A549 (cell line): ENCODE measurements at regions not wholly inside any gene's neighbourhood (a gene's known extent, or its start where the extent isn't known, plus 50 kb on each side); places are given as distances from the start of the nearest gene placed in this dataset.

Experiments used
- ATAC-seq, 2 experiments: fragments of 200-7000 bp in 1 of 2; fragments of >200 bp in 1 of 2; cut with Nextera tagmentation in 1 of 2; cut with Tn5 transposase in 1 of 2; 3 replicates each; pipeline versions ENCODE4 v1.8.0 to v1.9.1; 2018 to 2020; ENCODE audit warnings: mild to moderate bottlenecking in 1 of 2, moderate library complexity in 1 of 2
- CTCF ChIA-PET: fragments of 300-600 bp; sonication (Branson Sonifier 250); formaldehyde crosslinking; extraction: SDS; loops from one replicate; lab custom pipeline; 2021; ENCODE audit warnings: antibody characterized with exemption, inconsistent platforms; lab: Yijun Ruan, JAX
- POLR2A ChIA-PET: fragments of 350-600 bp; formaldehyde crosslinking; extraction: SDS; loops from one replicate; lab custom pipeline; 2021; ENCODE audit warnings: antibody characterized with exemption, inconsistent platforms; lab: Yijun Ruan, JAX
- DNase-seq, 2 experiments: peaks; one replicate each; pipeline versions ENCODE4 v3.0.0 to v3.0.0-alpha.2; 2011 to 2016; ENCODE audit warnings: low read depth in 1 of 2, low spot score in 1 of 2
- FAIRE-seq: peaks from 2 replicates; lab custom pipeline; 2011; peaks lifted over from hg19 to GRCh38; lab: Jason Lieb, UNC
- H3K27ac ChIP-seq, 2 experiments: fragments of >200 bp; sonication (Bioruptor Twin); formaldehyde crosslinking; 3 replicates each; pipeline ENCODE4 v1.5.1; 2016 to 2017
- H3K4me1 ChIP-seq: fragments of >200 bp; sonication (Bioruptor Twin); formaldehyde crosslinking; 3 replicates; pipeline ENCODE4 v1.6.1; 2016
- H3K4me2 ChIP-seq: fragments of >200 bp; sonication (Bioruptor Twin); formaldehyde crosslinking; 3 replicates; pipeline ENCODE4 v1.6.1; 2016
- H3K4me3 ChIP-seq: fragments of >200 bp; sonication (Bioruptor Twin); formaldehyde crosslinking; 3 replicates; pipeline ENCODE4 v1.5.1; 2016
- H3K9me3 ChIP-seq: fragments of >200 bp; sonication (Bioruptor Twin); formaldehyde crosslinking; 3 replicates; pipeline ENCODE4 v1.6.1; 2016
- BHLHE40 ChIP-seq: IDR thresholded peaks from 2 replicates; pipeline ENCODE4 v1.6.1; 2012; ENCODE audit warnings: low read depth, low read length, inconsistent platforms
- CBX2 ChIP-seq: fragments of 200-600 bp; sonication (generic); IDR thresholded peaks from 2 replicates; pipeline ENCODE4 v1.6.1; 2016; ENCODE audit warnings: low read depth, mild to moderate bottlenecking, borderline replicate concordance
- CBX8 ChIP-seq: fragments of 200-600 bp; sonication (generic); IDR thresholded peaks from 2 replicates; pipeline ENCODE4 v1.6.1; 2016
- CEBPB ChIP-seq, 2 experiments: fragments of >200 bp in 1 of 2; sonication (Bioruptor Twin) in 1 of 2; formaldehyde crosslinking in 1 of 2; IDR thresholded peaks; 2 replicates each; pipeline ENCODE4 v1.6.1; 2012 to 2016
- EP300 ChIP-seq, 2 experiments: fragments of >200 bp; sonication (Bioruptor Twin); formaldehyde crosslinking; IDR thresholded peaks; 2 replicates in 1 of 2; 3 replicates in 1 of 2; pipeline ENCODE4 v1.6.1; 2016 to 2017
- GATA3 ChIP-seq: IDR thresholded peaks from 2 replicates; pipeline ENCODE4 v1.6.1; 2012; ENCODE audit warnings: borderline replicate concordance
- HEYL ChIP-seq: fragments of 250-450 bp; sonication (Bioruptor Pico); IDR thresholded peaks from 2 replicates; pipeline ENCODE4 v1.8.0; 2021; ENCODE audit warnings: mild to moderate bottlenecking, moderate library complexity
- HOXA7 ChIP-seq: fragments of 250-450 bp; sonication (Bioruptor Pico); IDR thresholded peaks from 2 replicates; pipeline ENCODE4 v1.5.0; 2020; ENCODE audit warnings: mild to moderate bottlenecking, moderate library complexity
- HOXB5 ChIP-seq: fragments of 250-450 bp; sonication (Bioruptor Pico); IDR thresholded peaks from 2 replicates; pipeline ENCODE4 v1.5.0; 2020; ENCODE audit warnings: mild to moderate bottlenecking, moderate library complexity
- KDM5A ChIP-seq: fragments of 200-600 bp; sonication (generic); IDR thresholded peaks from 2 replicates; pipeline ENCODE4 v1.6.1; 2016; ENCODE audit warnings: antibody characterized with exemption, mild to moderate bottlenecking
- NFE2L2 ChIP-seq: fragments of 150-350 bp; conservative IDR thresholded peaks from 2 replicates; pipeline ENCODE4 v1.6.1; 2014; ENCODE audit warnings: low read length
- PHF8 ChIP-seq: fragments of 200-600 bp; sonication (generic); IDR thresholded peaks from 2 replicates; pipeline ENCODE4 v1.6.1; 2016; ENCODE audit warnings: low read depth, mild to moderate bottlenecking, antibody characterized with exemption, moderate library complexity, borderline replicate concordance
- RAD21 ChIP-seq, 2 experiments: fragments of >200 bp in 1 of 2; sonication (Bioruptor Twin) in 1 of 2; formaldehyde crosslinking in 1 of 2; IDR thresholded peaks in 1 of 2; conservative IDR thresholded peaks in 1 of 2; 2 replicates in 1 of 2; 3 replicates in 1 of 2; pipeline ENCODE4 v1.6.1; 2012 to 2018; ENCODE audit warnings: inconsistent platforms in 1 of 2
- RCOR1 ChIP-seq: fragments of 150-350 bp; IDR thresholded peaks from 2 replicates; pipeline ENCODE4 v1.6.1; 2014; ENCODE audit warnings: antibody characterized with exemption, low read length, low read depth
- RFX5 ChIP-seq: fragments of 450-650 bp; IDR thresholded peaks from 2 replicates; pipeline ENCODE4 v1.7.1; 2014; ENCODE audit warnings: antibody characterized with exemption, mild to moderate bottlenecking, moderate library complexity
- SREBF2 ChIP-seq: fragments of 450-650 bp; IDR thresholded peaks from 2 replicates; pipeline ENCODE4 v1.6.1; 2014; ENCODE audit warnings: mild to moderate bottlenecking, moderate library complexity
- TFCP2L1 ChIP-seq: fragments of 250-450 bp; sonication (Bioruptor Pico); IDR thresholded peaks from 2 replicates; pipeline ENCODE4 v1.5.0; 2021; ENCODE audit warnings: mild to moderate bottlenecking
- ZNF302 ChIP-seq: fragments of 250-450 bp; sonication (Bioruptor Pico); IDR thresholded peaks from 2 replicates; pipeline ENCODE4 v1.9.0; 2021; ENCODE audit warnings: inconsistent platforms, mild to moderate bottlenecking, moderate library complexity
- WGBS: methylation state at CpG from one replicate; pipeline ENCODE4 v1.1.6; 2017; ENCODE audit errors: missing lambda C conversion rate; 5-methylcytosine and 5-hydroxymethylcytosine counted together
- TF ChIP-seq, protein P1 (sequence below): fragments of >200 bp; sonication (Bioruptor Twin); formaldehyde crosslinking; IDR thresholded peaks from 2 replicates; pipeline ENCODE4 v1.6.1; 2016
- TF ChIP-seq, protein P2 (sequence below): fragments of >200 bp; sonication (Bioruptor Twin); formaldehyde crosslinking; IDR thresholded peaks from 3 replicates; pipeline ENCODE4 v1.6.1; 2016
- TF ChIP-seq, protein P3 (sequence below): fragments of 450-650 bp; IDR thresholded peaks from 2 replicates; pipeline ENCODE4 v1.6.1; 2014; ENCODE audit warnings: antibody characterized with exemption
- TF ChIP-seq, protein P4 (sequence below): IDR thresholded peaks from 2 replicates; pipeline ENCODE4 v1.6.1; 2012

DNA sequence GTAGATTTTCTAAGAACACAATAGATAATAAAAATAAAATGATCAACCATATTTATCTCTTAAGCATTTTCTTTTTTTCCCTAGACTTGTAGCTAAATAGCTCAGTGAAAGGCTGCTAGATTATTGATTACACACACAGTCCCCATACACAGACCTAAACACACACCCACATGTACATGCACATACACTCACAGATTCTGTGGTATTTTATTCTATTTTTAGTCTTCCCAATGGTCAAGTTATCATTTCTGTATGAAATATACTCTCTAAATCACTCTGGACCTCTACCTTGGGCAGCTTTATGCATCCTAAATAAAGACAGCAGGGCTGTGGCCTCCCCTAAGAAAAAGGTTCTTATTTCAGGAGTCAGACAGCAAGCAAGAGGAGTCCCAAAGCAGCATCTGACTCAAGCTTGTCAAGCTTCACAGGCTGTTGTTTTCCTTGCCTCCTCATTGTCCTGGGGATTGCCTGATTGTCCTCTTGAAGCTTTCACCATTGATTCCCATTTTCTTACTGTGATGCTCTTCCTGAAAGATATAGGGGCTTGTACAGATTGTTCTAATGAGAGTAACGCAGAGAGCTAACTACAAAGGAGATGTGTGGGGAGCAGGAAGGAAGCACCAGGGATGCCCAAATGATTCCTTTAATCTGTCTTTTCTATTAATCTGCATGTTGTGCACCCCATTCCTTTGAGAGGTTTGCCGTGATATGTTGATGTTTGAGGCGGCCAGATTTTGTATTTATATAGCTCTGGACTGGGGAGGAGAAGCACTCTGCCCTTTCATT is 986.5 kb downstream of the PCDH17 start:
- FAIRE-seq (no peak), DNase-seq (no peak), ATAC-seq (no peak)
- WGBS = 5% methylated on average over 3 of the region's 3 CpGs
- ChIA-PET POLR2A (no interaction called here), CTCF (interaction anchor here (0.6 kb wide), 1 partner anchor 286 kb away, joined by 4 read pairs; no protein-coding TSS in a partner anchor)
- Histone ChIP-seq H3K4me3 (no peak overlapping the region), H3K4me1 (no peaks in the 10 kb centered on the region), H3K9me3 (no peaks in the 10 kb centered on the region), H3K4me2 (no peak overlapping the region), H3K27ac (no peak overlapping the region)
- no peak for TF ChIP-seq SREBF2
- TF ChIP-seq RAD21 (conservative IDR thresholded peaks at IDR 0.05 in 1 of 2, IDR thresholded peaks at IDR 0.05 in 1 of 2) = no peak
- TF ChIP-seq, protein P1, sequence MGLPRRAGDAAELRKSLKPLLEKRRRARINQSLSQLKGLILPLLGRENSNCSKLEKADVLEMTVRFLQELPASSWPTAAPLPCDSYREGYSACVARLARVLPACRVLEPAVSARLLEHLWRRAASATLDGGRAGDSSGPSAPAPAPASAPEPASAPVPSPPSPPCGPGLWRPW = no peak
- TF ChIP-seq, protein P2, sequence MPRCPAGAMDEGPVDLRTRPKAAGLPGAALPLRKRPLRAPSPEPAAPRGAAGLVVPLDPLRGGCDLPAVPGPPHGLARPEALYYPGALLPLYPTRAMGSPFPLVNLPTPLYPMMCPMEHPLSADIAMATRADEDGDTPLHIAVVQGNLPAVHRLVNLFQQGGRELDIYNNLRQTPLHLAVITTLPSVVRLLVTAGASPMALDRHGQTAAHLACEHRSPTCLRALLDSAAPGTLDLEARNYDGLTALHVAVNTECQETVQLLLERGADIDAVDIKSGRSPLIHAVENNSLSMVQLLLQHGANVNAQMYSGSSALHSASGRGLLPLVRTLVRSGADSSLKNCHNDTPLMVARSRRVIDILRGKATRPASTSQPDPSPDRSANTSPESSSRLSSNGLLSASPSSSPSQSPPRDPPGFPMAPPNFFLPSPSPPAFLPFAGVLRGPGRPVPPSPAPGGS = no peak
- no peak for TF ChIP-seq GATA3
- TF ChIP-seq EP300 (IDR thresholded peaks at IDR 0.05) = no peak
- TF ChIP-seq TFCP2L1 = no peak
- TF ChIP-seq RCOR1 = no peak
- TF ChIP-seq, protein P3, sequence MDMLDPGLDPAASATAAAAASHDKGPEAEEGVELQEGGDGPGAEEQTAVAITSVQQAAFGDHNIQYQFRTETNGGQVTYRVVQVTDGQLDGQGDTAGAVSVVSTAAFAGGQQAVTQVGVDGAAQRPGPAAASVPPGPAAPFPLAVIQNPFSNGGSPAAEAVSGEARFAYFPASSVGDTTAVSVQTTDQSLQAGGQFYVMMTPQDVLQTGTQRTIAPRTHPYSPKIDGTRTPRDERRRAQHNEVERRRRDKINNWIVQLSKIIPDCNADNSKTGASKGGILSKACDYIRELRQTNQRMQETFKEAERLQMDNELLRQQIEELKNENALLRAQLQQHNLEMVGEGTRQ = no peak
- no peak for TF ChIP-seq HOXA7

DNA sequence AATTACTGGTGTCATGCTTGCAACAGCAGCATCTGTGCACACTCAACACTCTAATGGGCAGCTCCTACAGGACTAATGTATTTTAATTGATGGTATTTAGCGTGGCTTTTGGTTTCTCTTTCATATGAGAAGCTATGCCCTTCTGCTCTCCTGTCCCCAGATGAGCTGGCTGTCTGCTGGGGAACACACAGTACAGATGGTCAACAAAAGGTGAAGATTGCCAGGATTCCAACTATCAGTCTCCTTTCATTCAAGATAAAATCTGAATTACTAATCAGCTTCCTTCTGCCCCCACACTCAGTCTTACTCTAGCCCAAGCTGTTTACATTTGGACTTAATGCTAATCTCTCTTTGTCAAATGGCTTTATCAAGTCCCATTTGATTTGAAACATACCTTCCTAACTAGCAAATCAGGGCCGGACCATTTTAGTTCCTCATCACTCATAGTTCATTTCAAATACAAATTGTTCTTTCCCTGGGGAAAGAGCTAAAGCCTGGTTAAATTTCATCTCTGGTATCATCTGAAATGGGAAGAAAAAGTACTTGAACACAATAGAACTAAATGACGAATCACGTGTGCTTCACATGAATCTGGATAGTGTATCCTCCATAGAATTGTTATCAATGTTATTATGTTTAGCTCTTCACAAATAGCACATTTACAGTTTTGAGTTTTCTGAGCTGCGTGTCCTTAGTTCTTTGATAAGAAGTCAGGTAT is 988.0 kb downstream of the PCDH17 start:
- TF ChIP-seq CBX2 (no peak), KDM5A (no peak), HEYL (CRISPR knock-in tag) (no peak), TFCP2L1 (no peak), CBX8 (no peak), BHLHE40 (no peak), CEBPB (IDR thresholded peaks at IDR 0.05) (no peak), HOXB5 (CRISPR knock-in tag) (no peak), ZNF302 (no peak)
- TF ChIP-seq, protein P4, sequence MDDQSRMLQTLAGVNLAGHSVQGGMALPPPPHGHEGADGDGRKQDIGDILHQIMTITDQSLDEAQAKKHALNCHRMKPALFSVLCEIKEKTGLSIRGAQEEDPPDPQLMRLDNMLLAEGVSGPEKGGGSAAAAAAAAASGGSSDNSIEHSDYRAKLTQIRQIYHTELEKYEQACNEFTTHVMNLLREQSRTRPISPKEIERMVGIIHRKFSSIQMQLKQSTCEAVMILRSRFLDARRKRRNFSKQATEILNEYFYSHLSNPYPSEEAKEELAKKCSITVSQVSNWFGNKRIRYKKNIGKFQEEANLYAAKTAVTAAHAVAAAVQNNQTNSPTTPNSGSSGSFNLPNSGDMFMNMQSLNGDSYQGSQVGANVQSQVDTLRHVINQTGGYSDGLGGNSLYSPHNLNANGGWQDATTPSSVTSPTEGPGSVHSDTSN = no peak
- TF ChIP-seq, all 56 proteins: peak for 0
- CTCF ChIA-PET = no interaction called here
- Histone ChIP-seq H3K4me2 (no peak overlapping the region), H3K27ac (no peak overlapping the region), H3K9me3 (no peaks in the 10 kb centered on the region), H3K4me1 (no peaks in the 10 kb centered on the region), H3K4me3 (no peak overlapping the region)
- ATAC-seq = no peak
- DNase-seq = no peak
- 2% methylated on average over 5 of the region's 5 CpGs for WGBS
- no peak for FAIRE-seq
- POLR2A ChIA-PET = no interaction called here

DNA sequence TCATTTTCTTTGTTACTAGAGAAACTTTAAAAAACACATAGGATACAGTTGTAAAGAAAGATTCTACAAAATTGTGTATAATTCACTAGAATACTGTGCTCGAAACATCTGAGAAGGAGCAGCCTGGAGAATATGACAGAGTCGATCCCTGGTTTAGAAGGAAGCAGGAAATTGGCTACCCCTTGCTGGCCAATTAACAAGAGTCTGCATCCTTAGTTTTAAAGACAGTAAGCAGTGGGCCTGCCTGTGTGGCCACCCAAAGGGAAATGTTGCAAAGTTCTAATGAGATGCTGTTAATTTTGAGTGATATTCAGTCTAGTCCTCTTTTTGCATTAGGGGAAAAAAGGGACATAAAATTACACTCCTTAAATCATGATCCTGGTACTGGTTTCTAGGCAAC is 988.6 kb downstream of the PCDH17 start:
- CTCF ChIA-PET = no interaction called here
- no peak for DNase-seq
- 9% methylated on average over 2 of the region's 2 CpGs for WGBS
- POLR2A ChIA-PET = no interaction called here
- H3K27ac ChIP-seq = no peak overlapping the region
- H3K4me2 ChIP-seq = no peak overlapping the region
- no peaks in the 10 kb centered on the region for H3K9me3 ChIP-seq
- FAIRE-seq = no peak
- H3K4me1 ChIP-seq = no peaks in the 10 kb centered on the region
- no peak for TF ChIP-seq RFX5
- no peak for TF ChIP-seq NFE2L2
- TF ChIP-seq PHF8 = no peak
- TF ChIP-seq SREBF2 = no peak
- H3K4me3 ChIP-seq = no peak overlapping the region
- no peak for ATAC-seq
